Suprapubic skin (tissue), 3 donors: ENCODE measurements at regions not wholly inside any gene's neighbourhood (a gene's known extent, or its start where the extent isn't known, plus 50 kb on each side); places are given as distances from the start of the nearest gene placed in this dataset.

Source experiments
- EP300 ChIP-seq: sonication (generic); formaldehyde crosslinking; IDR thresholded peaks from one replicate; pipeline ENCODE4 v1.6.1; 2017; ENCODE audit warnings: antibody characterized with exemption
- TF ChIP-seq, protein P1 (sequence below), 2 donors: fragments of 200-600 bp in 1 of 2; fragments of 450-650 bp in 1 of 2; sonication (generic) in 1 of 2; IDR thresholded peaks; one replicate each; pipeline ENCODE4 v1.5.1; 2016 to 2019; ENCODE audit warnings: antibody characterized with exemption in 2 of 2, mild to moderate bottlenecking in 1 of 2, moderate library complexity in 1 of 2

DNA sequence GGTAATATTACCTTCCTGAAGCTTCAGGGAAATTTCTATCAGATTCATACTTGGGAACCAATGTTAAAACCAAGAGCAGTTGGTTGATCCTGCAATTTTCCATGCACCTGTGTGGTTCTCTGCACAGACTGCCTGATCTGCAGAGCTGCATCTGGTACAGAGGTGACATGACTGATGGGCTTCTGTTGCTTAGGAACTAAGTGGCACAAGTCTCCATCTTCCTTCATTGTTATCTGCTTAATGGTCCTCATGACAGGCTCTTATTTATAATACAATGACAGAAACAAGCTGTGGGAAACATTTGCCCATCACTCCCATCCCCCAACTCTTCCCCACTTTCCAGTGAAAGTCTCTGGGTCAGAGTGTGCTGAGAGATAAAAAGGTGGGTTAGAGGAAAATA, 799.1 kb downstream of the TAF11L14 start:
- TF ChIP-seq, protein P1, sequence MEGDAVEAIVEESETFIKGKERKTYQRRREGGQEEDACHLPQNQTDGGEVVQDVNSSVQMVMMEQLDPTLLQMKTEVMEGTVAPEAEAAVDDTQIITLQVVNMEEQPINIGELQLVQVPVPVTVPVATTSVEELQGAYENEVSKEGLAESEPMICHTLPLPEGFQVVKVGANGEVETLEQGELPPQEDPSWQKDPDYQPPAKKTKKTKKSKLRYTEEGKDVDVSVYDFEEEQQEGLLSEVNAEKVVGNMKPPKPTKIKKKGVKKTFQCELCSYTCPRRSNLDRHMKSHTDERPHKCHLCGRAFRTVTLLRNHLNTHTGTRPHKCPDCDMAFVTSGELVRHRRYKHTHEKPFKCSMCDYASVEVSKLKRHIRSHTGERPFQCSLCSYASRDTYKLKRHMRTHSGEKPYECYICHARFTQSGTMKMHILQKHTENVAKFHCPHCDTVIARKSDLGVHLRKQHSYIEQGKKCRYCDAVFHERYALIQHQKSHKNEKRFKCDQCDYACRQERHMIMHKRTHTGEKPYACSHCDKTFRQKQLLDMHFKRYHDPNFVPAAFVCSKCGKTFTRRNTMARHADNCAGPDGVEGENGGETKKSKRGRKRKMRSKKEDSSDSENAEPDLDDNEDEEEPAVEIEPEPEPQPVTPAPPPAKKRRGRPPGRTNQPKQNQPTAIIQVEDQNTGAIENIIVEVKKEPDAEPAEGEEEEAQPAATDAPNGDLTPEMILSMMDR (IDR thresholded peaks at IDR 0.05), result no peak
- no peak for TF ChIP-seq EP300
